Renal cortex interstitium (tissue), 11 donors: ENCODE measurements at regions not wholly inside any gene's neighbourhood (a gene's known extent, or its start where the extent isn't known, plus 50 kb on each side); places are given as distances from the start of the nearest gene placed in this dataset.

ENCODE experiments used
- DNase-seq, 11 donors: peaks; one replicate each; pipeline ENCODE4 v3.0.0-alpha.2; 2013; ENCODE audit warnings: low read depth in 9 of 11, low spot score in 4 of 11; ENCODE audit errors: extremely low read depth in 1 of 11

- no peak for DNase-seq
These were observed 149.9 kb upstream of the IGSF21 start for GRCh38 chr1:17957588-17958267.

GRCh38 chr1:17958704-17959103, 148.9 kb upstream of the IGSF21 start:
- DNase-seq, result no peak

GRCh38 chr1:17963513-17963912, 144.1 kb upstream of the IGSF21 start:
- no peak for DNase-seq

- no peak for DNase-seq
These were observed 142.0 kb upstream of the IGSF21 start for GRCh38 chr1:17965515-17966100.

GRCh38 chr1:17966341-17966740, 141.3 kb upstream of the IGSF21 start:
- DNase-seq, result no peak

- DNase-seq, result no peak
These were observed 139.9 kb upstream of the IGSF21 start for GRCh38 chr1:17967623-17968255.

- DNase-seq, result no peak
These were observed 136.8 kb upstream of the IGSF21 start for GRCh38 chr1:17970757-17971156.

GRCh38 chr1:17973694-17974093, 133.9 kb upstream of the IGSF21 start:
- DNase-seq, result no peak

GRCh38 chr1:17976854-17977253, 130.7 kb upstream of the IGSF21 start:
- DNase-seq, result no peak

- DNase-seq, result no peak
These were observed 129.6 kb upstream of the IGSF21 start for GRCh38 chr1:17978016-17978415.

GRCh38 chr1:17979815-17980214, 127.8 kb upstream of the IGSF21 start:
- DNase-seq, result no peak

- DNase-seq, result no peak
These were observed 125.4 kb upstream of the IGSF21 start for GRCh38 chr1:17982197-17982596.

GRCh38 chr1:17984583-17984982, 123.0 kb upstream of the IGSF21 start:
- peak in 5 of 11 donors; percentile 1 to 7 (median 3) for DNase-seq

GRCh38 chr1:17986156-17986555, 121.4 kb upstream of the IGSF21 start:
- no peak for DNase-seq

GRCh38 chr1:17990401-17990800, 117.2 kb upstream of the IGSF21 start:
- no peak for DNase-seq

- DNase-seq, result no peak
These were observed 115.6 kb upstream of the IGSF21 start for GRCh38 chr1:17991996-17992395.

GRCh38 chr1:17992800-17993199, 114.8 kb upstream of the IGSF21 start:
- DNase-seq, result no peak

GRCh38 chr1:17994046-17994445, 113.6 kb upstream of the IGSF21 start:
- no peak for DNase-seq

- DNase-seq, result no peak
These were observed 112.1 kb upstream of the IGSF21 start for GRCh38 chr1:17995480-17995879.

- DNase-seq, result no peak
These were observed 108.7 kb upstream of the IGSF21 start for GRCh38 chr1:17998889-17999288.

- DNase-seq, result no peak
These were observed 107.7 kb upstream of the IGSF21 start for GRCh38 chr1:17999884-18000283.
